Endothelial cell of umbilical vein (primary cell): ENCODE measurements at regions not wholly inside any gene's neighbourhood (a gene's known extent, or its start where the extent isn't known, plus 50 kb on each side); places are given as distances from the start of the nearest gene placed in this dataset.

ENCODE experiments used
- BruUV-seq: library from RNA; stranded (reverse); fragments of 400-500 nt; replicated peaks from 2 replicates; lab custom pipeline; 2021; lab: Mats Ljungman, UMichigan
- CTCF ChIA-PET: fragments of 300-600, 350-600 bp; sonication (Branson Sonifier 250); formaldehyde crosslinking; loops from one replicate; lab custom pipeline; 2021; ENCODE audit warnings: antibody characterized with exemption, inconsistent platforms; lab: Charles Lee
- POLR2A ChIA-PET: fragments of 300-600, 350-600 bp; sonication (Branson Sonifier 250); formaldehyde crosslinking; loops from one replicate; lab custom pipeline; 2021; ENCODE audit warnings: antibody characterized with exemption, inconsistent platforms; lab: Charles Lee
- DNase-seq: peaks from one replicate; pipeline ENCODE4 v3.0.0-alpha.2; 2011; ENCODE audit warnings: low read depth, low spot score
- FAIRE-seq: peaks from 2 replicates; lab custom pipeline; 2011; peaks lifted over from hg19 to GRCh38; lab: Jason Lieb, UNC
- H2AFZ ChIP-seq: 2 replicates; pipeline ENCODE4 v1.6.0; 2012; ENCODE audit warnings: low read depth, low read length, control low read depth, inconsistent platforms
- H3K27ac ChIP-seq: 2 replicates; pipeline ENCODE4 v1.5.1; 2011; ENCODE audit warnings: low read depth, mild to moderate bottlenecking, control low read depth, low read length, moderate library complexity; ENCODE audit not compliant: insufficient read depth
- H3K27me3 ChIP-seq, 2 experiments: 2 replicates each; pipeline versions ENCODE4 v1.6.0 to v1.6.1; 2011; ENCODE audit warnings: low read length in 2 of 2, mixed read lengths in 1 of 2; ENCODE audit not compliant: control insufficient read depth in 2 of 2, insufficient read depth in 2 of 2
- H3K36me3 ChIP-seq, 2 experiments: 2 replicates in 1 of 2; 3 replicates in 1 of 2; pipeline ENCODE4 v1.5.1; 2011; ENCODE audit warnings: low read length in 2 of 2, mild to moderate bottlenecking in 1 of 2, moderate library complexity in 1 of 2; ENCODE audit not compliant: control insufficient read depth in 2 of 2, insufficient read depth in 2 of 2; ENCODE audit errors: extremely low read depth in 1 of 2
- H3K4me1 ChIP-seq: 3 replicates; pipeline ENCODE4 v1.5.1; 2011; ENCODE audit warnings: mild to moderate bottlenecking, low read length; ENCODE audit not compliant: control insufficient read depth, insufficient read depth; ENCODE audit errors: extremely low read depth
- H3K4me2 ChIP-seq: 2 replicates; pipeline ENCODE4 v1.6.1; 2011; ENCODE audit warnings: low read length, control low read depth, mixed read lengths; ENCODE audit not compliant: insufficient read depth
- H3K4me3 ChIP-seq, 3 experiments: fragments of 200-600 bp in 1 of 3; sonication (generic), shearing (Covaris generic) in 1 of 3; replicated peaks in 1 of 3; 2 replicates each; pipeline ENCODE4 v1.5.1; 2011 to 2016; ENCODE audit warnings: control low read depth in 3 of 3, low read length in 3 of 3, mild to moderate bottlenecking in 2 of 3, inconsistent platforms in 1 of 3, low read depth in 1 of 3, moderate library complexity in 1 of 3; ENCODE audit not compliant: insufficient read depth in 1 of 3
- H3K79me2 ChIP-seq: 2 replicates; pipeline ENCODE4 v1.6.0; 2012; ENCODE audit warnings: low read length, inconsistent platforms; ENCODE audit not compliant: control insufficient read depth, insufficient read depth
- H3K9ac ChIP-seq: replicated peaks from 2 replicates; pipeline ENCODE3; 2011; ENCODE audit warnings: low read length, control low read depth; ENCODE audit not compliant: insufficient read depth; ENCODE audit errors: extremely low read depth
- H3K9me1 ChIP-seq: replicated peaks from 3 replicates; pipeline ENCODE4 v1.6.0; 2011; ENCODE audit warnings: mild to moderate bottlenecking, low read length; ENCODE audit not compliant: control insufficient read depth, insufficient read depth; ENCODE audit errors: extremely low read depth
- H3K9me3 ChIP-seq: replicated peaks from 2 replicates; pipeline ENCODE4 v1.5.1; 2012; ENCODE audit warnings: low read length, inconsistent platforms; ENCODE audit not compliant: control insufficient read depth, insufficient read depth
- H4K20me1 ChIP-seq: replicated peaks from 2 replicates; pipeline ENCODE3; 2011; ENCODE audit warnings: mild to moderate bottlenecking, low read length; ENCODE audit not compliant: control insufficient read depth, insufficient read depth; ENCODE audit errors: extremely low read depth
- CTCF ChIP-seq, 2 donors: IDR thresholded peaks; 1 replicate in 1 of 2; 2 replicates in 1 of 2; pipeline ENCODE4 v1.5.1; 2011; ENCODE audit warnings: low read length in 2 of 2, mild to moderate bottlenecking in 2 of 2, moderate library complexity in 2 of 2, control low read depth in 1 of 2, inconsistent platforms in 1 of 2, low read depth in 1 of 2; ENCODE audit not compliant: insufficient read depth in 1 of 2; ENCODE audit errors: extremely low read depth in 1 of 2
- EZH2 ChIP-seq: IDR thresholded peaks from 2 replicates; pipeline ENCODE4 v1.6.1; 2012; ENCODE audit warnings: borderline replicate concordance, low read depth, mild to moderate bottlenecking, moderate library complexity, low read length, inconsistent platforms; ENCODE audit not compliant: severe bottlenecking
- FOS ChIP-seq: IDR thresholded peaks from 2 replicates; pipeline ENCODE4 v1.6.1; 2011; ENCODE audit warnings: mild to moderate bottlenecking, low read length, moderate library complexity, borderline replicate concordance; ENCODE audit not compliant: insufficient read depth
- GATA2 ChIP-seq: IDR thresholded peaks from 2 replicates; pipeline ENCODE4 v1.7.0; 2011; ENCODE audit warnings: low read depth, mild to moderate bottlenecking, moderate library complexity, mixed read lengths, low read length; ENCODE audit not compliant: insufficient read length, insufficient read depth
- JUN ChIP-seq: IDR thresholded peaks from 2 replicates; pipeline ENCODE4 v1.6.1; 2011; ENCODE audit warnings: borderline replicate concordance, low read depth; ENCODE audit not compliant: insufficient read length, insufficient read depth
- MAX ChIP-seq: IDR thresholded peaks from 2 replicates; pipeline ENCODE4 v1.6.1; 2011; ENCODE audit not compliant: insufficient read depth, insufficient read length
- MYC ChIP-seq: IDR thresholded peaks from one replicate; pipeline ENCODE4 v1.6.1; 2011; ENCODE audit warnings: mild to moderate bottlenecking, low read depth, low read length
- POLR2A ChIP-seq: IDR thresholded peaks from 2 replicates; pipeline ENCODE4 v1.6.1; 2012; ENCODE audit warnings: low read depth, mild to moderate bottlenecking, control low read depth, low read length
- POLR2AphosphoS5 ChIP-seq: IDR thresholded peaks from 2 replicates; pipeline ENCODE4 v1.6.1; 2012; ENCODE audit warnings: low read depth, mild to moderate bottlenecking, control low read depth, low read length, moderate library complexity; ENCODE audit not compliant: insufficient read depth
- dilution Hi-C: fragments of 300-500 bp; cut with MboI; formaldehyde crosslinking; loops from one replicate; pipeline ENCODE4 v1.15.0; 2019; ENCODE audit warnings: low sequenced_read_pairs; ENCODE audit not compliant: extremely low pct_ligation_motif_present
- intact Hi-C: fragments of 100-400 bp; cut with micrococcal nuclease; formaldehyde crosslinking; loops from one replicate; pipeline ENCODE4 v1.10.0; 2022

- ChIA-PET CTCF (interaction anchor here (1.1 kb wide), 1 partner anchor 427 kb away, joined by 4 read pairs; no protein-coding TSS in a partner anchor), POLR2A (interaction anchor here (0.6 kb wide), 1 partner anchor 29 kb away, joined by 3 read pairs; no protein-coding TSS in a partner anchor)
- Histone ChIP-seq H3K27ac (no peak overlapping the region), H3K4me2 (no peak overlapping the region), H3K9me1 (no peaks in the 10 kb centered on the region), H3K27me3 (no peaks in the 10 kb centered on the region), H3K4me3 (no peak overlapping the region), H3K9ac (no peak overlapping the region), H2AFZ (no peak overlapping the region), H3K9me3 (no peaks in the 10 kb centered on the region), H3K4me1 (no peaks in the 10 kb centered on the region), H4K20me1 (no peaks in the 10 kb centered on the region), H3K79me2 (no peaks in the 10 kb centered on the region), H3K36me3 (no peaks in the 10 kb centered on the region)
- no peak for TF ChIP-seq POLR2AphosphoS5
- TF ChIP-seq JUN: no peak
- TF ChIP-seq GATA2: no peak
- TF ChIP-seq MYC: no peak
- no peak for TF ChIP-seq FOS
- no peak for TF ChIP-seq EZH2
- TF ChIP-seq CTCF (IDR thresholded peaks at IDR 0.05; ENCODE audit: extremely low read depth in 1 of 2, insufficient read depth in 1 of 2, low read depth in 1 of 2, low read length in 2 of 2): no peak
- TF ChIP-seq POLR2A: no peak
- TF ChIP-seq MAX: no peak
- no peak for FAIRE-seq
- dilution Hi-C loops (no loop called here), intact Hi-C loops (no loop called here)
- BruUV-seq: no TSS peak
- DNase-seq: no peak
Measured at GRCh38 chr3:64743156-64743886, 55.5 kb upstream of the ADAMTS9 start.
